GM21786 (cell line): ENCODE measurements at regions not wholly inside any gene's neighbourhood (a gene's known extent, or its start where the extent isn't known, plus 50 kb on each side); places are given as distances from the start of the nearest gene placed in this dataset.

Experiments
- ATAC-seq: cut with Tn5 transposase; IDR thresholded peaks from one replicate; pipeline ENCODE4 v1.9.1; 2021; ENCODE audit not compliant: unreplicated experiment

- ATAC-seq, result no peak
Measured at GRCh38 chr3:34225821-34226366, 427.5 kb downstream of the PDCD6IP start.

DNA sequence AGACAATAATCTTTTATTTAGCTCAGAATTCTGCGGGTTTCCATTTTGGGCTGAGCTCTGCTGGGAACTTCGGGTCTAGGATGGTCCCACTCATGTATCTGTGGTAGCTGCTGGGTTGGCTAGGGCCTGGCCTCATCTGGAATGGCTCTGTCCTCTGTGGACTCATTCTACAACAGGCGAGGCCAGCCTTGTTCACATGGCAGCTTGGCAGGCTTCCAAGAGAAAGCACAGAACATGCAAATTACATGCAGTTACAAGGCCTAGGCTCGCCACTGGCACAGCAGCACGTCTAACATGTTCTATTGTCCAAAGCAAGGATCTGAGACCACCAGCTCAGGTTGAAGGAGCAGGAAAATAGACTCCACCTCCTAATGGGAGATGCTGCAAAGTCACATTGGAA is 431.4 kb downstream of the PDCD6IP start:
- ATAC-seq, result no peak

DNA sequence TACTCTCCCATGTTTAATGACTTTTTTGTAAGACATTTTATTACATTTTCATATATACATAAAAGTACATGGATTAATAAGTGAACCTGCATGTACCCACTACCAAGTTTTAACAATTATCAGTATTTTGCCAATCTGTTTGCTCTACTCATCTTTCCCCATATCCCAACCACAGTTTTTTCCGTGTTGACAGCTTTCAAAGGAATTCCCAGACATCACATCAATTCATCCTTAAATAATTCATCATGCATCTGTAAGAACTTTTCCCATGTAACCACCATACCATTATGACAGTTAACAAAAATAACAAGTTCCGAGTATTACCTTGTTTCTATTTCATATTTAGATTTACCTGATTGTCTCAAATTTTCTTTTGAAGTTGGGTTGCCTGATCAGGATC is 436.7 kb downstream of the PDCD6IP start:
- no peak for ATAC-seq

- ATAC-seq, result peak; percentile 42
Measured at GRCh38 chr3:34237946-34238345, 439.5 kb downstream of the PDCD6IP start.

DNA sequence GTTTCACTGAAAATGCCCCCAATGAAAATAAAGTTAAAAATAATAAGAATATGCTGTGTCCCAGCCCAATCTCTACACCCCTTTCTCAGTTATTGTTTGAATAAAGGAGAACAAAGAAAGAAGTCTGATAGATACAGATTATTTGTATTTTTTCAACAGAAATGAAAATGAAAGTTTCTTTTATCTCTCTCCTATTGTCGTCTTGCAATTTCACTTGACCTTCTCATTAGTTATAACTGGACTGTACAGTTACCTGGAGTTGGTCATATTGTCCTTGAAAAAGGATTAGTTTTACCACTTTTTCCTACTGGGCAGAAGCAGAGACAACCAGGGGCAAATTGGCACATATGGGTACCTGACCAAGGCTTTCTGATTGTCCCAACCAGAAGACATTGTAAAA is 440.0 kb downstream of the PDCD6IP start:
- peak; percentile 40 for ATAC-seq

- no peak for ATAC-seq
Measured at GRCh38 chr3:34239287-34239686, 440.9 kb downstream of the PDCD6IP start.

DNA sequence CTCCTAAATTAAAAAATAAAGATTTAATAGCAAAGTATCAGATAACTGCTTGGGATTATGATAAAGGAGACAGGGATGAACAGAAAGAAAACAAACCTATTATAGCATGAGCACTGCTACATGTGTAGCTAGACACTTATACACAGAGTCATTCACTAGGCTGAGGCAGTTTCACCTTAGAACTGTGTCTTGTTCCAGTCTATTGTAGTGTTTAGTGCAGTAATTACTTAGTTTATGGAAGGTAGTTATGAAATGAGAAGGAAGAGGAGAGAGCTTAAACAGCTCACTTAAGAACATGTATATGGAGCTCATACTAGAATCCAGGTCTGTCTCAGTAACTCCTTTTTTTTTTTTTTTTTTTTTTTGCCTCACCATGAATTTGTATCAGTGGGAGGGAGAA is 441.4 kb downstream of the PDCD6IP start:
- no peak for ATAC-seq

- no peak for ATAC-seq
Measured at GRCh38 chr3:34247401-34247800, 449.0 kb downstream of the PDCD6IP start.

DNA sequence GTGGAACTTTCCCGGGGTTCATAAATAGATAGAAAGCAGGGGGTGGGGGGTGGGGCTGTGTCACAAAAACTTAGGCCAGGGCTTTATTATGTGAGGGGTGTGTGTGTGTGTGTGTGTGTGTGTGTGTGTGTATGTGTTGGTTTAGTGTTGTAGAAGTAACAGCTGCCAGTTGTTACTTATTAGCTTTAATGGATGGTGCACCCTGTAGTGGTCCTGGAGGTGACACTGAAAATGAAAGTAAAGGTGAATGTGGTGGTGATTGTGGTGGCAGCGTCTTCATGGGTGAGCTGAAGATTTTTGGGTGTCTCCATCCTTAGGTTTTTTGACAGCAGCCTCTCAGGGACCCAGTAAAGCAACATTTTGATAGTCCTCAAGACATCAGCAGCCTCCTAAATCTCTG is 449.9 kb downstream of the PDCD6IP start:
- ATAC-seq, result peak; percentile 97

- ATAC-seq, result no peak
Measured at GRCh38 chr3:34254285-34254684, 455.9 kb downstream of the PDCD6IP start.

DNA sequence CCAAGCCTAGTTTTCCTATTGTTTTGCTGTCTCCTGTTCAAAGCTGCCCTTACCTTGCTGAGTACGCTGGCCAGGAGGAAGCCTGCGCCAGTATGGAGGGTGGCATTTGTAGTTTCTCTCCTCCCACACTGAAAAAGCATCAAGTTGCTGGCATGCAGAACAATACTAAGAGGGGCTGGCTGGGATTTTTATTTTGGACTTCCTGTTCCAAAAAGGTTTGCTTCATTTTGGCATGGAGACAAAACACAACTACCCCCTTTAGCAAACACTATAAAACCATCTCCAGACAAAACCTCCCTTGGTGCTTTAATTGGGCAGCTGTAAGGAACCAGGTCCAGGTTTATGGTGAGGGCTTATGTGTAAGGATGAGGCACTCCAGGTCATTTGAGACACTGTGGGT is 457.6 kb downstream of the PDCD6IP start:
- no peak for ATAC-seq

DNA sequence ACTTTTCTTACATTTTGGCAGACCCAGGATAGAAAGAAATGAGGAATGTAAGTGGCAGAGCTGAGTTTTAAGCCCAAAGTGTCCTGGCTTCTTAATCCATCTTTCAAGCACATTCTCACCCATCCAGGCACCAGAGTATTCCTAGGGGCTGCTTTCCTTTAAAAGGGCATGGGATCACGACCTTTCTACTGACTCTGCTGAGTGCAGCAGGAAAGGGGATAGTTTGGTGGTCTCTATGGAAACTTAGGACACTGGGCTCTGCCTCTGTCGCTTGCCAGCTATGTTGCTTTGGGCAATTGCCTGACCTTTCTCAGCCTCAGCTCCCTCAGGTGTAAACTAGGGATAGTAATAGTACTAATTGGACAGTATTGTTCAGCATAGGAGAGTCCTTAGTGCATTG is 458.4 kb downstream of the PDCD6IP start:
- ATAC-seq, result no peak

- ATAC-seq, result no peak
Measured at GRCh38 chr3:34258271-34258998, 460.0 kb downstream of the PDCD6IP start.

DNA sequence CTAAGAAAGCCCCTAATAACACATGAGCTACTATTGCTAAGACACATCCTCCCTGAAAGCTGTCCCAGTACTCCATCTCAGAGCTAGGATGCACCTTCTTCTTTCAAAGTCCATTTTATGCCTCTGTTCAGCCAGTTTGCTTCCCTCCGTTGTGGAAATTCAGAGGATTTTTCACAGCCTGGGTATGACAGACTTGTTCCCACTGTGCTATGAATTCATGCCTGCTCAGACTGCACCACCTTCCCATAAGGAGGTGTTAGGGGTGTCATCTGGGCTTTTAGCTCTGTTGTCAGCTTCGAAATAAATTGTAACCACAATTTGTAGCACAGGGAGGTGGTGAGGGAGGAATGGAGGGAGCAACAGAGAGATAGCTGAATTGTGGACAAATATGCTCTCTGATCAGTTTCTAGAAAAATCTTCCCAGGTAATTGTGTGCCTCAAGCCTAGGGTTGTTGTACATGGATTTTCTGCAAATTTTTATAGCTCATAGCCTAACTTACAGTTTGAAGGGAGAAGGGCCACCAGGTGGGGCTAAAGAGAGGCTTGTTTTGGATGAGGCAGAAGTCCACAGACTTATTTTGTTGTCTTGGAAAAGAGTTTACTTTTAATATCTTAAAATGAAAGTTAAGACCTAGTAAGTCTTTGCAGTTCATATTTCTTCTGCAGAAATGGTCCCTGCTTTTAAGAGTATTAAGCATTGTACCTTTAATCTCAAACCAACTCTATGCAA is 462.0 kb downstream of the PDCD6IP start:
- ATAC-seq, result peak; percentile 31

DNA sequence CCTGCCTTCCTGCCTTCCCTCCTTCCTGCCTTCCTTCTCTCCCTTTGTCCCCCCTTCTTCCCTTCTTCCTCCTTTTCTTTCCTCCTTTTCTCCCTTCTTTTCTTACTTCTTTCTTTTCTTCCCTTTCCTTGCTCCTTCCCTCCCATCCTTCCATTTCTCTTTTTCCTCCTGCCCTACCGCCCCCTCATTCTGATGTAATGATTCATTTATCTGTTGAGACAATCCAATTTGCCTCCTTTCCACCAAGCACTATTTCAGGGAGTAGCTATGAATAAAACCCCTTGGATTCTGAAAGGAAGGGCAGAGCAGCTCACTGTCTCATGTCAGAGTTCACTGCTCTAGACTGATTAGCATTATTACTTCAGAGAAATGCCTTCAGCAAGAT is 462.6 kb downstream of the PDCD6IP start:
- no peak for ATAC-seq

GRCh38 chr3:34263101-34263621 is 464.7 kb downstream of the PDCD6IP start:
- no peak for ATAC-seq

- no peak for ATAC-seq
Measured at GRCh38 chr3:34264337-34265041, 466.1 kb downstream of the PDCD6IP start.

GRCh38 chr3:34267088-34267487 is 468.7 kb downstream of the PDCD6IP start:
- ATAC-seq, result no peak

GRCh38 chr3:34268032-34268709 is 469.7 kb downstream of the PDCD6IP start:
- ATAC-seq, result no peak

GRCh38 chr3:34275811-34276210 is 477.4 kb downstream of the PDCD6IP start:
- no peak for ATAC-seq

GRCh38 chr3:34276342-34276741 is 477.9 kb downstream of the PDCD6IP start:
- ATAC-seq, result no peak
